Activated CD8-positive, alpha-beta memory T cell treated with anti-CD3 and anti-CD28 coated beads for 4 hours (primary cell): ENCODE measurements at regions not wholly inside any gene's neighbourhood (a gene's known extent, or its start where the extent isn't known, plus 50 kb on each side); places are given as distances from the start of the nearest gene placed in this dataset.
"Not testable (repeated sequence)": the region's sequence is repeated elsewhere in the genome, so short reads cannot be mapped to it uniquely, and the experiment has no call there.

ENCODE experiments used
- DNase-seq, 2 donors: peaks; one replicate each; pipeline ENCODE4 v3.0.0-alpha.2; 2020; ENCODE audit warnings: low read depth in 2 of 2

- DNase-seq: no peak
Measured at GRCh38 chr4:100034023-100034664, 84.1 kb upstream of the H2AZ1 start.

GRCh38 chr4:100026066-100026465 lies 76.0 kb upstream of the H2AZ1 start:
- DNase-seq: no peak

- DNase-seq: no peak
Measured at GRCh38 chr4:100023800-100024199, 73.7 kb upstream of the H2AZ1 start.

- no peak for DNase-seq
Measured at GRCh38 chr4:100022792-100023222, 72.7 kb upstream of the H2AZ1 start.

- DNase-seq: no peak
Measured at GRCh38 chr4:100019821-100020220, 69.7 kb upstream of the H2AZ1 start.

- DNase-seq: no peak
Measured at GRCh38 chr4:100017637-100018310, 67.7 kb upstream of the H2AZ1 start.

GRCh38 chr4:100016191-100016590 lies 66.1 kb upstream of the H2AZ1 start:
- DNase-seq: no peak

GRCh38 chr4:100014616-100015015 lies 64.5 kb upstream of the H2AZ1 start:
- DNase-seq: no peak

GRCh38 chr4:100009490-100009889 lies 59.4 kb upstream of the H2AZ1 start:
- no peak for DNase-seq

- no peak for DNase-seq
Measured at GRCh38 chr4:100008048-100008447, 58.0 kb upstream of the H2AZ1 start.

GRCh38 chr4:100006161-100006560 lies 56.1 kb upstream of the H2AZ1 start:
- not testable (repeated sequence) for DNase-seq
